GM23248 (cell line): ENCODE measurements at regions not wholly inside any gene's neighbourhood (a gene's known extent, or its start where the extent isn't known, plus 50 kb on each side); places are given as distances from the start of the nearest gene placed in this dataset.

Source experiments
- DNase-seq: peaks from one replicate; pipeline ENCODE4 v3.0.0-alpha.2; 2015
- H2AFZ ChIP-seq: fragments of 200-600 bp; sonication (generic); 2 replicates; pipeline ENCODE4 v1.6.1; 2016; ENCODE audit warnings: antibody characterized with exemption
- H3F3A ChIP-seq: fragments of 200-600 bp; sonication (generic); 2 replicates; pipeline ENCODE4 v1.6.1; 2016; ENCODE audit warnings: mild to moderate bottlenecking, antibody characterized with exemption, mixed run types; ENCODE audit not compliant: insufficient read depth
- H3K27ac ChIP-seq: fragments of 200-600 bp; sonication (generic); 2 replicates; pipeline ENCODE4 v1.5.1; 2016; ENCODE audit warnings: mild to moderate bottlenecking
- H3K27me3 ChIP-seq: fragments of 200-600 bp; sonication (generic); replicated peaks from 2 replicates; pipeline ENCODE4 v1.6.1; 2016; ENCODE audit warnings: mild to moderate bottlenecking; ENCODE audit not compliant: insufficient read depth
- H3K36me3 ChIP-seq: fragments of 200-600 bp; sonication (generic); 2 replicates; pipeline ENCODE4 v1.6.1; 2016; ENCODE audit warnings: low read depth, mild to moderate bottlenecking
- H3K4me1 ChIP-seq: fragments of 200-600 bp; sonication (generic); 2 replicates; pipeline ENCODE4 v1.6.1; 2016; ENCODE audit warnings: mild to moderate bottlenecking; ENCODE audit not compliant: insufficient read depth
- H3K4me2 ChIP-seq: fragments of 200-600 bp; sonication (generic); one replicate; pipeline ENCODE4 v1.6.1; 2016; ENCODE audit warnings: mild to moderate bottlenecking; ENCODE audit not compliant: unreplicated experiment
- H3K4me3 ChIP-seq: fragments of 200-600 bp; sonication (generic); 2 replicates; pipeline ENCODE4 v1.5.1; 2016; ENCODE audit warnings: mild to moderate bottlenecking
- H3K79me2 ChIP-seq: fragments of 200-600 bp; sonication (generic); 2 replicates; pipeline ENCODE4 v1.6.1; 2016; ENCODE audit warnings: mild to moderate bottlenecking; ENCODE audit not compliant: insufficient read depth
- H3K9ac ChIP-seq: fragments of 200-600 bp; sonication (generic); 2 replicates; pipeline ENCODE4 v1.6.1; 2016; ENCODE audit warnings: mild to moderate bottlenecking
- H3K9me2 ChIP-seq: fragments of 200-600 bp; sonication (generic); 2 replicates; pipeline ENCODE4 v1.6.1; 2016; ENCODE audit warnings: mixed run types, mild to moderate bottlenecking, moderate library complexity; ENCODE audit not compliant: insufficient read depth
- H3K9me3 ChIP-seq: fragments of 200-600 bp; sonication (generic); one replicate; pipeline ENCODE4 v1.6.1; 2017; ENCODE audit warnings: low read depth
- H4K20me1 ChIP-seq: fragments of 200-600 bp; sonication (generic); 2 replicates; pipeline ENCODE4 v1.6.0; 2016; ENCODE audit not compliant: insufficient read depth
- EZH2 ChIP-seq: fragments of 200-600 bp; sonication (generic); IDR thresholded peaks from 2 replicates; pipeline ENCODE4 v1.6.1; 2018; ENCODE audit warnings: antibody characterized with exemption, mild to moderate bottlenecking; ENCODE audit not compliant: insufficient read depth, poor library complexity, severe bottlenecking
- EZH2phosphoT487 ChIP-seq: fragments of 200-600 bp; sonication (generic); IDR thresholded peaks from 2 replicates; pipeline ENCODE4 v1.6.1; 2018; ENCODE audit warnings: antibody characterized with exemption, moderate library complexity, mild to moderate bottlenecking, low read depth; ENCODE audit not compliant: insufficient read depth
- WGBS, 2 experiments: methylation state at CpG; one replicate each; pipeline ENCODE4 v1.1.6; 2015 to 2017; ENCODE audit warnings: low lambda C conversion rate in 2 of 2, low coverage in 1 of 2; ENCODE audit errors: missing lambda C conversion rate in 2 of 2; 5-methylcytosine and 5-hydroxymethylcytosine counted together
- in situ Hi-C: fragments of 300-500 bp; cut with MboI; formaldehyde crosslinking; loops from 2 replicates; pipeline ENCODE4 v1.15.0; 2020

DNA sequence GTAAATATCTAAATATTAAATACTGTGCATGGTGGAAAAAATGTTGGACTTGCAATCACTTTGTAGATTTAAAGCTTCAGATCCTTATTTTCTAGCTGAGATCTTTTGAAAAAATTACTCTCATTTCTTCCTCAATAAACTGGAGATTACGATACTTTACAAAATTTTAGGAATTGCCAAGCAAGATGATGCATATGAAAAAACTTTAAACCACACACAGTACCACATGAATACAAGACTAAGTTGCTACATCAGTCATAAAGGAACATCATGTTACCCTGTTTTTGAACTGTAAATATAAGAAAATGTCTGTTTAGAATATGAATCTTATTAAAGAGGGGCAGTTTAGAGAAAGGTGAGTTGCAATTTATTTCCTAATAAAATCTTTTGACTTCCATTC, 703.6 kb upstream of the NUDT12 start:
- H3K4me1 ChIP-seq = no peaks in the 10 kb centered on the region
- no peak for DNase-seq
- H3K9ac ChIP-seq = no peak overlapping the region
- H3K36me3 ChIP-seq = no peaks in the 10 kb centered on the region
- H3K9me2 ChIP-seq = no peaks in the 10 kb centered on the region
- no peaks in the 10 kb centered on the region for H3K79me2 ChIP-seq
- no peaks in the 10 kb centered on the region for H4K20me1 ChIP-seq
- H3K27me3 ChIP-seq = no peaks in the 10 kb centered on the region
- TF ChIP-seq EZH2 (no peak), EZH2phosphoT487 (no peak)
- H2AFZ ChIP-seq = no peak overlapping the region
- 20 to 33% methylated on average over 1 of the region's 1 CpG for WGBS, 2 experiments
- no peaks in the 10 kb centered on the region for H3K9me3 ChIP-seq
- H3K27ac ChIP-seq = no peak overlapping the region
- no peaks in the 10 kb centered on the region for H3F3A ChIP-seq
- in situ Hi-C loops = no loop called here
- H3K4me3 ChIP-seq = no peak overlapping the region
- H3K4me2 ChIP-seq = no peak overlapping the region

DNA sequence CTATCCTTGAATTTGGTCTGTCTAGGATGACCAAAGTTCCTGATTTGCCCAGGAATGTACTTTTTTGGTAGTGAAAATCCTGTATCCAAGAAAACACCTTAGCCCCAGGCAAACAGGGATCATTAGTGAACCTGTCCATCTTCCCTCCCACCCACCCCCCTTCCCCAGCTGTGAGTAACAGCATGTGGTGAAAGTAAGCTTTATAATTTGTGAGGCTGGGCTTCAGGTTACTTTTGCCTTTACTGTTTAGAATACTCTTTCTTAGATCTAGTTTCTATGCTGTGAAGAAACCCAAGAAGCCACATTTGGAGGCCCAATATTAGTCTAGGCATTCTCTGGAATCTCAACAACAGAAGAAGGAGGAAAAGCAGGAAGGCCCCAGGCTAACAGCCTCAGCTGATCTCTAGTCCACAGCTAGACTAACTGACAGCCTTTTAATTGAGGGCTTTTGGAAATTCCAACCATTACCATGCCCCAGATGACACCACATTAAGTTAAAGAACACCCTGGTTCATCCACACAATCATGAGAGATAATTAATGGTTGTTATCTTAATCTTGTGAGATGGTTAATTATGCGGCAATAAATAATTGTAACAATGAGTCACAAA, 703.0 kb upstream of the NUDT12 start:
- in situ Hi-C loops = no loop called here
- Histone ChIP-seq H3K9me3 (no peaks in the 10 kb centered on the region), H3K27me3 (no peaks in the 10 kb centered on the region), H3K4me3 (no peak overlapping the region), H3K9me2 (no peaks in the 10 kb centered on the region), H2AFZ (no peak overlapping the region), H3F3A (no peaks in the 10 kb centered on the region), H3K4me2 (no peak overlapping the region), H3K9ac (no peak overlapping the region), H3K79me2 (no peaks in the 10 kb centered on the region), H4K20me1 (no peaks in the 10 kb centered on the region), H3K4me1 (no peaks in the 10 kb centered on the region), H3K36me3 (no peaks in the 10 kb centered on the region), H3K27ac (no peak overlapping the region)
- no peak for DNase-seq
- 26 to 35% methylated on average over 1 of the region's 1 CpG for WGBS, 2 experiments
- TF ChIP-seq EZH2phosphoT487 = no peak
- no peak for TF ChIP-seq EZH2

DNA sequence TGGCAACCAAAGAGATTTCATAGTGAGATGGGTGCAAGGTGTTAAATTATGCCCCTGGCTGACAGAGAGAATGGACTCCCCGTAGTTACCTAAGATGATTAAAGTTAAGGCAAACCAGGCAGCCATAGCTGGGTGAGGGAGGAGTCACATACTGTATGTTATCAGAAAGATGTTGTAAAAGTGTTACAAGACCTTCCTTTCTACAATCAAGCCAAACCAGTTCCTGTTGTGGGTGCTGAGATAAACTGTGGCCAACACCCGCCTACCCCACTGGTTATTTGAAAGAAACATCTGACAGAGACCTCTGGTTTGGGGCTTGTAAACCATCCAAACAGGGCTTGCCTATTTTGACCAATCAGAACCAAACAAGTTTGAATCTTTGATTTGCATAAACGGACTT, 684.7 kb upstream of the NUDT12 start:
- H3K27ac ChIP-seq = no peak overlapping the region
- DNase-seq = no peak
- no peaks in the 10 kb centered on the region for H3K9me2 ChIP-seq
- H3K27me3 ChIP-seq = no peaks in the 10 kb centered on the region
- H4K20me1 ChIP-seq = no peaks in the 10 kb centered on the region
- H3K4me1 ChIP-seq = no peaks in the 10 kb centered on the region
- TF ChIP-seq EZH2phosphoT487 (no peak), EZH2 (no peak)
- no peaks in the 10 kb centered on the region for H3K79me2 ChIP-seq
- H2AFZ ChIP-seq = no peak overlapping the region
- no peak overlapping the region for H3K9ac ChIP-seq
- no peaks in the 10 kb centered on the region for H3K9me3 ChIP-seq
- H3K4me2 ChIP-seq = no peak overlapping the region
- no peaks in the 10 kb centered on the region for H3K36me3 ChIP-seq
- H3K4me3 ChIP-seq = no peak overlapping the region
- in situ Hi-C loops = no loop called here
- 3 to 4% methylated on average over 3 of the region's 3 CpGs for WGBS, 2 experiments
- H3F3A ChIP-seq = no peaks in the 10 kb centered on the region

DNA sequence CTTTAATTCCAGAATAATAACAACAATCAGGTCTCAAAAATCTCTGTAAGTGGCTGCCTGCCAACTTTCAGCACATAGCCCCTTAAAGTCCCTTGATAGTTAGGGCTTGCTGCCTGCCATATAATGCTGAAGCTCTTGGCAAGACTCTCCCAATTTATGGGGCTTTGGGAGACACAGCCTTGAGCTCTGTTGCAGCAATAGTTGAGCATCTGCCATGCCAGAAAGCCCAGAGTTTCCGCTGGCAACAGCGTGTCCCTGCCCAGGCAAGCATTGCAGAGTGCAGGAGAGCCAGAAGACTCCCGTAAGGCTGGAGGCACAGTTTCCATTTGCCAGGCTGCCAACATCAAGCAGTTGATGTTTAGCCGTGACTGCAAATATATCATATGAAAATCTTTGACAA, 678.5 kb upstream of the NUDT12 start:
- Histone ChIP-seq H3K27me3 (no peaks in the 10 kb centered on the region), H3K4me2 (no peak overlapping the region), H3F3A (no peaks in the 10 kb centered on the region), H3K27ac (no peak overlapping the region), H2AFZ (no peak overlapping the region), H3K36me3 (no peaks in the 10 kb centered on the region), H3K4me1 (no peaks in the 10 kb centered on the region), H3K9ac (no peak overlapping the region), H3K79me2 (no peaks in the 10 kb centered on the region), H4K20me1 (no peaks in the 10 kb centered on the region), H3K9me3 (no peaks in the 10 kb centered on the region), H3K4me3 (no peak overlapping the region), H3K9me2 (no peaks in the 10 kb centered on the region)
- 2 to 7% methylated on average over 4 of the region's 4 CpGs for WGBS, 2 experiments
- in situ Hi-C loops = no loop called here
- TF ChIP-seq EZH2 (no peak), EZH2phosphoT487 (no peak)
- DNase-seq = no peak

DNA sequence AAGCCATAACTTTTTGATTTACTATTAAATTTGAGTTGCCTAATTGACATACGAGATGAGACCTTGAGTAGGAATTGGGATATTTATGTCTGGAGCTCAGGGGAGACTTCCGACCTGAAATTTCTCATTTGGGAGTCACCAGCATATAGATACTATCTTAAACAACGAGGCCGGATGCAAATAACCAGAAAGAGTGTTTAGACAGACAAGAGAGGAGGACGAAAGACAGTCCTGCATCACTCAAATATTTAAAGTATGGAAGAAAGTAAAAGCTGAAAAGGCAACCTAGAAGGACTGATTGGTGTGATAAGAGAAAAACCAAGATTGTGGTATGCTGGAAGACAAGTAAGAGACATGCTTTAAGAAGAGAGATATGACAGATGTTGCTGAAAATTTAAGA, 675.0 kb upstream of the NUDT12 start:
- Histone ChIP-seq H3K9me2 (no peaks in the 10 kb centered on the region), H3K4me1 (no peaks in the 10 kb centered on the region), H2AFZ (no peak overlapping the region), H3K4me3 (no peak overlapping the region), H3K36me3 (no peaks in the 10 kb centered on the region), H3K4me2 (no peak overlapping the region), H3K27me3 (no peaks in the 10 kb centered on the region), H3K27ac (no peak overlapping the region), H3K9ac (no peak overlapping the region), H3K79me2 (no peaks in the 10 kb centered on the region), H4K20me1 (no peaks in the 10 kb centered on the region), H3K9me3 (no peaks in the 10 kb centered on the region), H3F3A (no peaks in the 10 kb centered on the region)
- 6 to 11% methylated on average over 5 of the region's 5 CpGs for WGBS, 2 experiments
- DNase-seq = no peak
- in situ Hi-C loops = no loop called here
- TF ChIP-seq EZH2phosphoT487 (no peak), EZH2 (no peak)
